H9 (cell line): ENCODE measurements at regions not wholly inside any gene's neighbourhood (a gene's known extent, or its start where the extent isn't known, plus 50 kb on each side); places are given as distances from the start of the nearest gene placed in this dataset.

ENCODE experiments used
- DNase-seq: peaks from one replicate; pipeline ENCODE4 v3.0.0-alpha.2; 2017
- H2AFZ ChIP-seq: one replicate; pipeline ENCODE4 v1.6.1; 2013; ENCODE audit warnings: mild to moderate bottlenecking, low read length, control low read depth, moderate library complexity
- H2AK5ac ChIP-seq: 2 replicates; pipeline ENCODE4 v1.6.1; 2013; ENCODE audit warnings: low read length, control low read depth, mixed read lengths; ENCODE audit not compliant: insufficient read length
- H2BK120ac ChIP-seq: one replicate; pipeline ENCODE4 v1.6.1; 2013; ENCODE audit warnings: low read depth, mild to moderate bottlenecking, low read length, control low read depth, inconsistent platforms; ENCODE audit not compliant: poor library complexity, severe bottlenecking
- H2BK12ac ChIP-seq: 2 replicates; pipeline ENCODE4 v1.6.1; 2013; ENCODE audit warnings: low read length, control low read depth, mixed read lengths, low read depth; ENCODE audit not compliant: insufficient read length
- H2BK15ac ChIP-seq: 2 replicates; pipeline ENCODE4 v1.6.1; 2013; ENCODE audit warnings: low read depth, low read length, control low read depth
- H2BK20ac ChIP-seq: one replicate; pipeline ENCODE4 v1.6.1; 2013; ENCODE audit warnings: low read depth, mild to moderate bottlenecking, low read length, control low read depth, inconsistent platforms; ENCODE audit not compliant: poor library complexity, severe bottlenecking
- H2BK5ac ChIP-seq: 2 replicates; pipeline ENCODE4 v1.6.1; 2013; ENCODE audit warnings: low read length, control low read depth, mixed read lengths; ENCODE audit not compliant: insufficient read length
- H3K14ac ChIP-seq: 2 replicates; pipeline ENCODE4 v1.6.1; 2013; ENCODE audit warnings: low read length, control low read depth; ENCODE audit not compliant: insufficient read depth
- H3K18ac ChIP-seq: 2 replicates; pipeline ENCODE4 v1.6.1; 2013; ENCODE audit warnings: low read depth, mild to moderate bottlenecking, mixed read lengths, low read length, control low read depth; ENCODE audit not compliant: insufficient read length
- H3K23ac ChIP-seq: 2 replicates; pipeline ENCODE4 v1.6.1; 2013; ENCODE audit warnings: low read length, control low read depth, mixed read lengths, low read depth; ENCODE audit not compliant: insufficient read length
- H3K23me2 ChIP-seq: 2 replicates; pipeline ENCODE4 v1.6.1; 2013; ENCODE audit warnings: low read depth, mild to moderate bottlenecking, mixed read lengths, low read length, control low read depth; ENCODE audit not compliant: insufficient read length, poor library complexity, severe bottlenecking
- H3K27ac ChIP-seq: 2 replicates; pipeline ENCODE4 v1.5.1; 2013; ENCODE audit warnings: low read length, control low read depth, mixed read lengths, low read depth; ENCODE audit not compliant: insufficient read length
- H3K27me3 ChIP-seq: 2 replicates; pipeline ENCODE4 v1.6.1; 2013; ENCODE audit warnings: low read length, control low read depth, inconsistent platforms; ENCODE audit not compliant: insufficient read depth
- H3K4ac ChIP-seq: 2 replicates; pipeline ENCODE4 v1.6.1; 2013; ENCODE audit warnings: low read depth, mild to moderate bottlenecking, control low read depth, inconsistent platforms, low read length, moderate library complexity
- H3K4me1 ChIP-seq: 2 replicates; pipeline ENCODE4 v1.6.1; 2013; ENCODE audit warnings: low read length, control low read depth, inconsistent platforms; ENCODE audit not compliant: insufficient read depth
- H3K4me2 ChIP-seq: 2 replicates; pipeline ENCODE4 v1.6.1; 2013; ENCODE audit warnings: low read length, control low read depth, mixed read lengths; ENCODE audit not compliant: insufficient read length, insufficient read depth
- H3K56ac ChIP-seq: 2 replicates; pipeline ENCODE4 v1.6.1; 2013; ENCODE audit warnings: low read depth, mild to moderate bottlenecking, mixed read lengths, low read length, control low read depth; ENCODE audit not compliant: insufficient read length
- H3K79me1 ChIP-seq: 2 replicates; pipeline ENCODE4 v1.6.1; 2013; ENCODE audit warnings: low read depth, mild to moderate bottlenecking, moderate library complexity, low read length, control low read depth, inconsistent platforms; ENCODE audit not compliant: insufficient read depth, poor library complexity, severe bottlenecking
- H3K79me2 ChIP-seq: 2 replicates; pipeline ENCODE4 v1.6.1; 2013; ENCODE audit warnings: low read length, control low read depth, inconsistent platforms; ENCODE audit not compliant: insufficient read depth
- H3K9ac ChIP-seq: 2 replicates; pipeline ENCODE4 v1.6.1; 2013; ENCODE audit warnings: low read length, control low read depth, mixed read lengths; ENCODE audit not compliant: insufficient read length; ENCODE audit errors: extremely low read depth
- H3K9me3 ChIP-seq: one replicate; pipeline ENCODE4 v1.6.1; 2013; ENCODE audit warnings: low read depth, low read length, inconsistent platforms; ENCODE audit not compliant: control insufficient read depth
- H3T11ph ChIP-seq: one replicate; pipeline ENCODE4 v1.6.1; 2013; ENCODE audit warnings: mild to moderate bottlenecking, low read length, control low read depth, inconsistent platforms
- H4K20me1 ChIP-seq: one replicate; pipeline ENCODE4 v1.6.1; 2013; ENCODE audit not compliant: control insufficient read depth, insufficient read length, insufficient read depth
- H4K5ac ChIP-seq: 2 replicates; pipeline ENCODE4 v1.6.1; 2013; ENCODE audit warnings: low read depth, mild to moderate bottlenecking, mixed read lengths, low read length, control low read depth; ENCODE audit not compliant: insufficient read length
- H4K8ac ChIP-seq: replicated peaks from 2 replicates; pipeline ENCODE4 v1.6.1; 2013; ENCODE audit warnings: low read length, control low read depth, mixed read lengths, low read depth; ENCODE audit not compliant: insufficient read length
- H4K91ac ChIP-seq: 2 replicates; pipeline ENCODE4 v1.6.1; 2013; ENCODE audit warnings: low read depth, mild to moderate bottlenecking, moderate library complexity, mixed read lengths, low read length, control low read depth; ENCODE audit not compliant: insufficient read length
- H3K27ac Mint-ChIP-seq, 3 experiments: 2 replicates in 2 of 3; 3 replicates in 1 of 3; pipeline ENCODE4 v1.8.0; 2020 to 2021; ENCODE audit warnings: mixed read lengths in 3 of 3, mild to moderate bottlenecking in 1 of 3, moderate library complexity in 1 of 3
- H3K27me3 Mint-ChIP-seq: 2 replicates; pipeline ENCODE4 v1.8.0; 2021; ENCODE audit warnings: low read depth, mild to moderate bottlenecking, moderate library complexity, mixed read lengths
- H3K36me3 Mint-ChIP-seq, 3 experiments: 2 replicates in 2 of 3; 3 replicates in 1 of 3; pipeline ENCODE4 v1.8.0; 2020 to 2021; ENCODE audit warnings: low read depth in 3 of 3, mixed read lengths in 3 of 3; ENCODE audit not compliant: insufficient read depth in 1 of 3
- H3K4me1 Mint-ChIP-seq, 2 experiments: 2 replicates each; pipeline ENCODE4 v1.8.0; 2020; ENCODE audit warnings: mixed read lengths in 2 of 2
- H3K4me3 Mint-ChIP-seq, 2 experiments: 2 replicates in 1 of 2; 3 replicates in 1 of 2; pipeline ENCODE4 v1.8.0; 2020 to 2021; ENCODE audit warnings: mild to moderate bottlenecking in 2 of 2, mixed read lengths in 2 of 2, moderate library complexity in 1 of 2
- H3K9me3 Mint-ChIP-seq, 2 experiments: 2 replicates in 1 of 2; 3 replicates in 1 of 2; pipeline ENCODE4 v1.8.0; 2020; ENCODE audit warnings: mild to moderate bottlenecking in 2 of 2, mixed read lengths in 2 of 2, moderate library complexity in 1 of 2
- CTCF ChIP-seq: fragments of 200-600 bp; sonication (generic); conservative IDR thresholded peaks from 3 replicates; pipeline ENCODE4 v1.8.0; 2021; ENCODE audit warnings: antibody characterized with exemption, mild to moderate bottlenecking
- WGBS: extraction: QIAGEN DNeasy Blood & Tissue Kit; methylation state at CpG from one replicate; pipeline ENCODE4 v1.1.7; 2013; ENCODE audit warnings: missing lambda C conversion rate, low lambda C conversion rate, mixed read lengths; ENCODE audit not compliant: insufficient read length; ENCODE audit errors: extremely low coverage; 5-methylcytosine and 5-hydroxymethylcytosine counted together

GRCh38 chr17:13756763-13757162 lies 155.0 kb upstream of the HS3ST3A1 start:
- Histone ChIP-seq H2BK120ac (no peak overlapping the region), H3K27me3 (no peaks in the 10 kb centered on the region), H3K27ac (no peak overlapping the region), H2BK20ac (no peak overlapping the region), H3K79me1 (no peaks in the 10 kb centered on the region), H3K9ac (no peak overlapping the region), H3K14ac (no peak overlapping the region), H3T11ph (no peak overlapping the region), H3K23ac (no peak overlapping the region), H4K20me1 (no peaks in the 10 kb centered on the region), H3K79me2 (no peaks in the 10 kb centered on the region), H2BK12ac (no peak overlapping the region), H3K9me3 (no peaks in the 10 kb centered on the region), H3K18ac (no peak overlapping the region), H2AFZ (no peak overlapping the region), H2BK5ac (no peak overlapping the region), H4K91ac (no peak overlapping the region), H3K56ac (no peak overlapping the region), H2AK5ac (no peak overlapping the region), H3K4ac (no peak overlapping the region), H3K4me2 (no peak overlapping the region), H2BK15ac (no peak overlapping the region), H4K8ac (no peak overlapping the region), H4K5ac (no peak overlapping the region), H3K4me1 (peaks cover 6% of the 10 kb centered on the region; the same call in 1 of the 2 replicates), H3K23me2 (no peaks in the 10 kb centered on the region)
- Mint-ChIP-seq H3K9me3 (no peaks in the 10 kb centered on the region; a peak in 1 of 5 replicates), H3K27ac (no peak overlapping the region), H3K4me1 (peaks cover 17 to 18% of the 10 kb centered on the region in 2 experiments), H3K27me3 (no peaks in the 10 kb centered on the region), H3K4me3 (no peak overlapping the region), H3K36me3 (no peaks in the 10 kb centered on the region)
- no CpG with 5 or more reads among the region's 2 CpGs for WGBS
- no peak for DNase-seq
- TF ChIP-seq CTCF = no peak
